ENCODE measurements at regions not wholly inside any gene's neighbourhood (a gene's known extent, or its start where the extent isn't known, plus 50 kb on each side); places are given as distances from the start of the nearest gene placed in this dataset.

DNA sequence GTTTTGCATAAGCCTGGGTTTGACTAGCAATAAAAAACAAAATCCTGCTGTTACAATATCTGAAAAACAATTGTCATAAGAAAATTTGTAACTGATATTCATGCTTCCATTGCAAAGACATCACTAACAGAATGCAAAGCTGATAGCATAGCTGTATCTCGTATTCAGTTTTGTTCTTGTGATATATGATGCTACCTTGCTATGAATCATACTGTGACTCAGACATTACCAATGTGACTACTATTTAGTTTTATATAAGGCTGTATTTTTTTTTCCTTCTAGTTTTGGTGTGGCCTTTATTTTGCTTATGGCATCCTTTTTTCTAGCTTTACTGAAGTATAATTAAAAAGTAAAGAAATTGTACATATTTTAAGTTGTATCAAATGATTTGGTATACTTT, 1381.8 kb downstream of the MRPL39 start:
- DNase-seq (ENCODE audit: low spot score): no peak
- no peak for TF ChIP-seq CTCF (IDR thresholded peaks at IDR 0.05)
- Histone ChIP-seq H3K36me3 (no peaks in the 10 kb centered on the region), H3K27ac (no peak overlapping the region), H3K4me1 (ENCODE audit: control insufficient read depth in 1 of 2, low read depth in 2 of 2) (no peaks in the 10 kb centered on the region), H3K27me3 (replicated peaks; ENCODE audit: insufficient read depth) (no peaks in the 10 kb centered on the region), H3K9me3 (peaks cover 5% of the 10 kb centered on the region), H3K4me3 (no peak overlapping the region)
- no peak for ATAC-seq (ENCODE audit: insufficient number of reproducible peaks, low FRiP score, low read depth)

GRCh38 chr21:24224422-24224821, 1382.9 kb downstream of the MRPL39 start:
- Histone ChIP-seq H3K27me3 (replicated peaks; ENCODE audit: insufficient read depth) (no peaks in the 10 kb centered on the region), H3K9me3 (peaks cover 5% of the 10 kb centered on the region), H3K27ac (no peak overlapping the region), H3K36me3 (no peaks in the 10 kb centered on the region), H3K4me3 (no peak overlapping the region), H3K4me1 (ENCODE audit: control insufficient read depth in 1 of 2, low read depth in 2 of 2) (no peaks in the 10 kb centered on the region)
- ATAC-seq (ENCODE audit: insufficient number of reproducible peaks, low FRiP score, low read depth) (no peak), DNase-seq (ENCODE audit: low spot score) (no peak)
- TF ChIP-seq CTCF (IDR thresholded peaks at IDR 0.05): no peak

DNA sequence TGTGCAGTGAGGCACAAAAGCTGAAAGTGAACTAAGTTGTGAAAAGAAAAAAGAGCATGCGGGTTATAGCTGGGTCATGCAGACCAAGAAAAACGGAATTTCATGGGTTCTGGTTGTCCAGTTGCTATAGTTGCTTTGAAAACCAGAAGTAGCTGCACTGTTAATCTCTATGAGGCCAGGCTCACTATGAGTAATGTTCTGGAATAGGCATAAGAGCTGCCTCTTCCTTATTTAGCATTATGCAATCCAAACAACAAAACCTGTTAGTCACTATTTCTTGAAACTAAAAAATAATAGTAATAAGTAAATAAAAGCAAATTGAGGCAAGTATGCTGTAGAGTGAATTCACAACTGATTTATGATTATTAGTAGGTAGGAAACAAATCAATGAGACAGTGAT, 1383.7 kb downstream of the MRPL39 start:
- Histone ChIP-seq H3K27ac (no peak overlapping the region), H3K27me3 (replicated peaks; ENCODE audit: insufficient read depth) (no peaks in the 10 kb centered on the region), H3K4me1 (ENCODE audit: control insufficient read depth in 1 of 2, low read depth in 2 of 2) (no peaks in the 10 kb centered on the region), H3K4me3 (no peak overlapping the region), H3K36me3 (no peaks in the 10 kb centered on the region), H3K9me3 (peaks cover 5% of the 10 kb centered on the region)
- no peak for DNase-seq (ENCODE audit: low spot score)
- no peak for ATAC-seq (ENCODE audit: insufficient number of reproducible peaks, low FRiP score, low read depth)
- TF ChIP-seq CTCF (IDR thresholded peaks at IDR 0.05): no peak

- TF ChIP-seq CTCF (IDR thresholded peaks at IDR 0.05): no peak
- Histone ChIP-seq H3K27ac (no peak overlapping the region), H3K27me3 (replicated peaks; ENCODE audit: insufficient read depth) (no peaks in the 10 kb centered on the region), H3K36me3 (no peaks in the 10 kb centered on the region), H3K9me3 (peaks cover 2% of the 10 kb centered on the region), H3K4me3 (no peak overlapping the region), H3K4me1 (ENCODE audit: control insufficient read depth in 1 of 2, low read depth in 2 of 2) (no peaks in the 10 kb centered on the region)
- DNase-seq (ENCODE audit: low spot score) (no peak), ATAC-seq (ENCODE audit: insufficient number of reproducible peaks, low FRiP score, low read depth) (no peak)
Measured at GRCh38 chr21:24222676-24223075, 1384.6 kb downstream of the MRPL39 start.

- Histone ChIP-seq H3K27ac (no peak overlapping the region), H3K27me3 (replicated peaks; ENCODE audit: insufficient read depth) (no peaks in the 10 kb centered on the region), H3K4me1 (ENCODE audit: control insufficient read depth in 1 of 2, low read depth in 2 of 2) (no peaks in the 10 kb centered on the region), H3K9me3 (no peaks in the 10 kb centered on the region), H3K36me3 (no peaks in the 10 kb centered on the region), H3K4me3 (no peak overlapping the region)
- TF ChIP-seq CTCF (IDR thresholded peaks at IDR 0.05): no peak
- ATAC-seq (ENCODE audit: insufficient number of reproducible peaks, low FRiP score, low read depth) (no peak), DNase-seq (ENCODE audit: low spot score) (no peak)
Measured at GRCh38 chr21:24220446-24220845, 1386.8 kb downstream of the MRPL39 start.
